ENCODE measurements at regions not wholly inside any gene's neighbourhood (a gene's known extent, or its start where the extent isn't known, plus 50 kb on each side); places are given as distances from the start of the nearest gene placed in this dataset.

- no peak overlapping the region for H2AFZ ChIP-seq (ENCODE audit: low read depth, low read length)
These were observed 436.9 kb downstream of the CNTN6 start for GRCh38 chr3:1529676-1530075.

GRCh38 chr3:1531981-1532380, 439.2 kb downstream of the CNTN6 start:
- Histone ChIP-seq H3K36me3 (ENCODE audit: insufficient read depth, low read length) (no peaks in the 10 kb centered on the region), H4K20me1 (ENCODE audit: insufficient read depth) (no peaks in the 10 kb centered on the region), H3K9me2 (ENCODE audit: insufficient read depth, low read length) (no peaks in the 10 kb centered on the region), H2AFZ (ENCODE audit: low read depth, low read length) (no peak overlapping the region), H3K4me3 (ENCODE audit: low read length) (no peak overlapping the region), H3K9me3 (ENCODE audit: low read length) (no peaks in the 10 kb centered on the region), H3K4me2 (ENCODE audit: low read length) (no peak overlapping the region), H3K27ac (ENCODE audit: low read length) (no peak overlapping the region), H3K27me3 (ENCODE audit: insufficient read depth, low read depth, low read length) (no peaks in the 10 kb centered on the region), H3K9ac (ENCODE audit: low read length) (no peak overlapping the region), H3F3A (ENCODE audit: insufficient read depth, low read length, poor library complexity, severe bottlenecking) (no peaks in the 10 kb centered on the region), H3K79me2 (replicated peaks; ENCODE audit: insufficient read depth, low read length) (no peaks in the 10 kb centered on the region)
- TF ChIP-seq SMC3 (conservative IDR thresholded peaks at IDR 0.05; ENCODE audit: poor library complexity), result no peak
- TF ChIP-seq REST (IDR thresholded peaks at IDR 0.05; ENCODE audit: borderline replicate concordance), result no peak
- TF ChIP-seq, protein P1, sequence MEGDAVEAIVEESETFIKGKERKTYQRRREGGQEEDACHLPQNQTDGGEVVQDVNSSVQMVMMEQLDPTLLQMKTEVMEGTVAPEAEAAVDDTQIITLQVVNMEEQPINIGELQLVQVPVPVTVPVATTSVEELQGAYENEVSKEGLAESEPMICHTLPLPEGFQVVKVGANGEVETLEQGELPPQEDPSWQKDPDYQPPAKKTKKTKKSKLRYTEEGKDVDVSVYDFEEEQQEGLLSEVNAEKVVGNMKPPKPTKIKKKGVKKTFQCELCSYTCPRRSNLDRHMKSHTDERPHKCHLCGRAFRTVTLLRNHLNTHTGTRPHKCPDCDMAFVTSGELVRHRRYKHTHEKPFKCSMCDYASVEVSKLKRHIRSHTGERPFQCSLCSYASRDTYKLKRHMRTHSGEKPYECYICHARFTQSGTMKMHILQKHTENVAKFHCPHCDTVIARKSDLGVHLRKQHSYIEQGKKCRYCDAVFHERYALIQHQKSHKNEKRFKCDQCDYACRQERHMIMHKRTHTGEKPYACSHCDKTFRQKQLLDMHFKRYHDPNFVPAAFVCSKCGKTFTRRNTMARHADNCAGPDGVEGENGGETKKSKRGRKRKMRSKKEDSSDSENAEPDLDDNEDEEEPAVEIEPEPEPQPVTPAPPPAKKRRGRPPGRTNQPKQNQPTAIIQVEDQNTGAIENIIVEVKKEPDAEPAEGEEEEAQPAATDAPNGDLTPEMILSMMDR (IDR thresholded peaks at IDR 0.05; ENCODE audit: poor library complexity, severe bottlenecking), result no peak

More at GRCh38 chr3:1529676-1530075, 436.9 kb downstream of the CNTN6 start:
- Histone ChIP-seq H3K27ac (ENCODE audit: low read length) (no peak overlapping the region), H3K9ac (ENCODE audit: low read length) (no peak overlapping the region), H3K4me3 (ENCODE audit: low read length) (no peak overlapping the region), H3K4me2 (ENCODE audit: low read length) (no peak overlapping the region), H3K36me3 (ENCODE audit: insufficient read depth, low read length) (no peaks in the 10 kb centered on the region), H3K9me2 (ENCODE audit: insufficient read depth, low read length) (no peaks in the 10 kb centered on the region), H3F3A (ENCODE audit: insufficient read depth, low read length, poor library complexity, severe bottlenecking) (no peaks in the 10 kb centered on the region), H3K27me3 (ENCODE audit: insufficient read depth, low read depth, low read length) (no peaks in the 10 kb centered on the region), H4K20me1 (ENCODE audit: insufficient read depth) (no peaks in the 10 kb centered on the region), H3K9me3 (ENCODE audit: low read length) (no peaks in the 10 kb centered on the region), H3K79me2 (replicated peaks; ENCODE audit: insufficient read depth, low read length) (no peaks in the 10 kb centered on the region)
- TF ChIP-seq POLR2AphosphoS5 (IDR thresholded peaks at IDR 0.05) (no peak), TAF1 (IDR thresholded peaks at IDR 0.05; ENCODE audit: low read depth) (no peak), SMC3 (conservative IDR thresholded peaks at IDR 0.05; ENCODE audit: poor library complexity) (no peak), EZH2 (IDR thresholded peaks at IDR 0.05; ENCODE audit: borderline replicate concordance, insufficient read depth, low read length, poor library complexity, severe bottlenecking) (no peak), MXI1 (conservative IDR thresholded peaks at IDR 0.05; ENCODE audit: poor library complexity, severe bottlenecking) (no peak), REST (IDR thresholded peaks at IDR 0.05; ENCODE audit: borderline replicate concordance) (no peak), RAD21 (conservative IDR thresholded peaks at IDR 0.05) (no peak), EP300 (conservative IDR thresholded peaks at IDR 0.05; ENCODE audit: poor library complexity, severe bottlenecking) (no peak)
- TF ChIP-seq, protein P1 (IDR thresholded peaks at IDR 0.05; ENCODE audit: poor library complexity, severe bottlenecking), result no peak
